HEK293T (cell line): ENCODE measurements at regions not wholly inside any gene's neighbourhood (a gene's known extent, or its start where the extent isn't known, plus 50 kb on each side); places are given as distances from the start of the nearest gene placed in this dataset.

Experiments used
- CTCF ChIA-PET: fragments of 350-600 bp; formaldehyde crosslinking; extraction: SDS; loops from one replicate; lab custom pipeline; 2021; ENCODE audit warnings: antibody characterized with exemption, inconsistent platforms; lab: Yijun Ruan, JAX
- POLR2A ChIA-PET: fragments of 350-600 bp; formaldehyde crosslinking; extraction: SDS; loops from one replicate; lab custom pipeline; 2020; ENCODE audit warnings: antibody characterized with exemption, inconsistent platforms; lab: Yijun Ruan, JAX
- DNase-seq: peaks from one replicate; pipeline ENCODE4 v3.0.0; 2012; ENCODE audit warnings: mixed read lengths; ENCODE audit errors: extremely low spot score
- ARNT ChIP-seq: fragments of 450-650 bp; IDR thresholded peaks from 2 replicates; pipeline ENCODE4 v1.6.1; 2017; ENCODE audit warnings: mild to moderate bottlenecking
- BHLHE40 ChIP-seq: fragments of 450-650 bp; IDR thresholded peaks from 2 replicates; pipeline ENCODE4 v1.6.1; 2016; ENCODE audit warnings: mild to moderate bottlenecking, moderate library complexity, borderline replicate concordance
- CTBP1 ChIP-seq: fragments of 450-650 bp; IDR thresholded peaks from 2 replicates; pipeline ENCODE4 v1.6.1; 2016; ENCODE audit warnings: borderline replicate concordance
- ELF4 ChIP-seq: fragments of 450-650 bp; IDR thresholded peaks from 2 replicates; pipeline ENCODE4 v1.6.1; 2017; ENCODE audit warnings: antibody characterized with exemption
- FOXA1 ChIP-seq: fragments of 450-650 bp; IDR thresholded peaks from 2 replicates; pipeline ENCODE4 v1.6.1; 2016; ENCODE audit warnings: mild to moderate bottlenecking
- FOXK2 ChIP-seq: fragments of 450-650 bp; IDR thresholded peaks from 2 replicates; pipeline ENCODE4 v1.6.1; 2016; ENCODE audit warnings: mild to moderate bottlenecking
- FOXM1 ChIP-seq: fragments of 450-650 bp; IDR thresholded peaks from 2 replicates; pipeline ENCODE4 v1.6.1; 2017; ENCODE audit warnings: mild to moderate bottlenecking, borderline replicate concordance
- HDGF ChIP-seq: fragments of 450-650 bp; IDR thresholded peaks from 2 replicates; pipeline ENCODE4 v1.6.1; 2017; ENCODE audit warnings: antibody characterized with exemption, borderline replicate concordance
- L3MBTL2 ChIP-seq: fragments of 450-650 bp; conservative IDR thresholded peaks from 2 replicates; pipeline ENCODE4 v1.6.1; 2016; ENCODE audit warnings: mild to moderate bottlenecking
- LEF1 ChIP-seq: fragments of 450-650 bp; IDR thresholded peaks from 2 replicates; pipeline ENCODE4 v1.6.1; 2017; ENCODE audit warnings: mild to moderate bottlenecking, borderline replicate concordance
- NFRKB ChIP-seq: fragments of 450-650 bp; IDR thresholded peaks from 2 replicates; pipeline ENCODE4 v1.6.1; 2016; ENCODE audit warnings: mild to moderate bottlenecking, moderate library complexity
- SP1 ChIP-seq: fragments of 450-650 bp; IDR thresholded peaks from 2 replicates; pipeline ENCODE4 v1.6.1; 2017
- SUZ12 ChIP-seq: fragments of 450-650 bp; IDR thresholded peaks from 2 replicates; pipeline ENCODE4 v1.6.1; 2016; ENCODE audit warnings: mild to moderate bottlenecking
- TARDBP ChIP-seq: fragments of 450-650 bp; IDR thresholded peaks from 2 replicates; pipeline ENCODE4 v1.6.1; 2016
- ZNF384 ChIP-seq: fragments of 450-650 bp; IDR thresholded peaks from 2 replicates; pipeline ENCODE4 v1.6.1; 2016
- TF ChIP-seq, protein P1 (sequence below): fragments of 450-650 bp; IDR thresholded peaks from 2 replicates; pipeline ENCODE4 v1.6.1; 2016

DNA sequence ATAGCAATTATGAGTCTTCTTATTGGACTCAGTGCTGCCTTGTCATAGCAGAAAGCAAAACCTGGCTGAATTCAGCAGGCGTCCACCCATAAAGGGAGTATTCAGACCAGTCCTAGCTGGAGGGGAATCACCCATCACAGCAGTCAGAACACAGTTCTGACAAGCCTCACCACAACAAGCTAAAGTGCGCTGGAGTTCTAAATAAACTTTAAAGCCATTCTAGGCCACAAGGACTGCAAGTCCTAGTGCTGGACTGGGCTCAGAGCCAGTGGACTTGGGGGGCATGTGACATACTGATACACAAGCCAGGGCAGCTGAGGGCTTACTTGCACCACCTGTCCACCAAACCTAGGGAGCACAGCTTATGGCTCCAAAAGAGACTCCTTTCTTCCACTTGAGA, 115.3 kb upstream of the PCSK5 start:
- no peak for DNase-seq
- TF ChIP-seq SP1 (no peak), ELF4 (no peak), L3MBTL2 (no peak), FOXM1 (no peak), FOXK2 (no peak), HDGF (no peak), TARDBP (no peak), NFRKB (no peak), ZNF384 (no peak), SUZ12 (no peak), ARNT (no peak), LEF1 (no peak), BHLHE40 (no peak), CTBP1 (no peak), FOXA1 (no peak)
- TF ChIP-seq, protein P1, sequence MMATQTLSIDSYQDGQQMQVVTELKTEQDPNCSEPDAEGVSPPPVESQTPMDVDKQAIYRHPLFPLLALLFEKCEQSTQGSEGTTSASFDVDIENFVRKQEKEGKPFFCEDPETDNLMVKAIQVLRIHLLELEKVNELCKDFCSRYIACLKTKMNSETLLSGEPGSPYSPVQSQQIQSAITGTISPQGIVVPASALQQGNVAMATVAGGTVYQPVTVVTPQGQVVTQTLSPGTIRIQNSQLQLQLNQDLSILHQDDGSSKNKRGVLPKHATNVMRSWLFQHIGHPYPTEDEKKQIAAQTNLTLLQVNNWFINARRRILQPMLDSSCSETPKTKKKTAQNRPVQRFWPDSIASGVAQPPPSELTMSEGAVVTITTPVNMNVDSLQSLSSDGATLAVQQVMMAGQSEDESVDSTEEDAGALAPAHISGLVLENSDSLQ: no peak
- POLR2A ChIA-PET: no interaction called here
- CTCF ChIA-PET: no interaction called here

DNA sequence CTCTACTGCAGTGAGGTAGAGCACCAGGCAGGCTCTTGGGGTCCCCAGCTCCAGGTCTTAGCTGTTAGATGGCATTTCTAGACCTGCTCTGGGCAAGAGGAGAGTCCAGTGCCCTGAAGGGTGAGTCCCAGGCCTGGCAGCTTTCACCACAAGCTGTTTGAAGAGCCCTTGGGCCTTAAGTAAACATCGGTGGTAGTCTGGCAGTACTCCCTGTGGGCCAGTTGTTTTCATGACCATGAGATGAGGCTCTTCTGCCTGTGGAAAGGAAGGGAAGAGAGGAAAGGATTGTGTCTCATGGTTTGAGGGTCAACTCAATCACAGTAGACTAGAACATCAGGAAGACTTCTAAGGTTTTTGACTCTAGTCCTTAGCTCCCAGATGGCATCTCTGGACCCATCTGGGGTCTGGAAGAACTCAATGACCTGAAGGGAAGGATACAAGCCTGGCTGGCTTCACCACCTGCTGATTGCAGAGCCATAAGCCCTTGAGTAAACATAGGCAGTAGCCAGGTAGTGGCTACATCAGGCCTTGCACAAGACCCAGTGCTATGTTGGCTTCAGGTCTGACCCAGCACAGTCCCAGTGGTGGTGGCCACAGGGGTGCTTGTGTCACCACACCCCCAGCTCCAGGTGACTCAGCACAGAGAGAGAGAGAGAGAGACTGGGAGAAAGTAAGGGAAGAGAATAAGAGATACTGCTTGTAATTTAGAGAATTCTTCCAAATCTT, 114.3 kb upstream of the PCSK5 start:
- no peak for DNase-seq
- ChIA-PET POLR2A (no interaction called here), CTCF (no interaction called here)
- no peak for TF ChIP-seq FOXM1
- TF ChIP-seq SUZ12: no peak
- no peak for TF ChIP-seq NFRKB
- no peak for TF ChIP-seq FOXA1
- no peak for TF ChIP-seq FOXK2
- TF ChIP-seq CTBP1: no peak
- TF ChIP-seq, protein P1: no peak
- TF ChIP-seq ARNT: no peak
- TF ChIP-seq L3MBTL2: no peak
- TF ChIP-seq ZNF384: no peak
- TF ChIP-seq ELF4: no peak
- TF ChIP-seq BHLHE40: no peak
- TF ChIP-seq SP1: no peak
- no peak for TF ChIP-seq LEF1
- no peak for TF ChIP-seq TARDBP
- no peak for TF ChIP-seq HDGF

DNA sequence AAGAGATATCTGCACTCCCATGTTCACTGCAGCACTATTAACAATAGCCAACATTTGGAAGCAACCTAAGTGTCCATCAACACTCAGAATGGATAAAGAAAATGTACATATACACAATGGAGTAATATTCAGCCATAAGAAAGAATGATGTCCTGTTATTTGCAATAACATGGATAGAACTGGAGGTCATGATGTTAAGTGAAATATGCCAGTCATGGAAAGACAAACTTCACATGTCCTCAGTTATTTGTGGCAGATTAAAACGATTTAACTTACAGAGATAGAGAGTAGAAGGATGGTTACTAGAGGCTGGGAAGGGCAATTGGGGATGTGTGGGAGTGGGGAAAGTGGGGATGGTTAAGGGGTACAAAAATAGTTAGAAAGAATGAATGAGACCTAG, 110.3 kb upstream of the PCSK5 start:
- POLR2A ChIA-PET: no interaction called here
- CTCF ChIA-PET: no interaction called here
- no peak for DNase-seq
- TF ChIP-seq, protein P1: no peak
- no peak for TF ChIP-seq L3MBTL2
- no peak for TF ChIP-seq SP1
- no peak for TF ChIP-seq LEF1
- TF ChIP-seq NFRKB: no peak
- no peak for TF ChIP-seq SUZ12
- TF ChIP-seq FOXK2: no peak
- TF ChIP-seq BHLHE40: no peak
- TF ChIP-seq ELF4: no peak
- no peak for TF ChIP-seq FOXA1
- no peak for TF ChIP-seq FOXM1
- no peak for TF ChIP-seq TARDBP
- TF ChIP-seq CTBP1: no peak
- TF ChIP-seq HDGF: no peak
- TF ChIP-seq ZNF384: no peak
- no peak for TF ChIP-seq ARNT

DNA sequence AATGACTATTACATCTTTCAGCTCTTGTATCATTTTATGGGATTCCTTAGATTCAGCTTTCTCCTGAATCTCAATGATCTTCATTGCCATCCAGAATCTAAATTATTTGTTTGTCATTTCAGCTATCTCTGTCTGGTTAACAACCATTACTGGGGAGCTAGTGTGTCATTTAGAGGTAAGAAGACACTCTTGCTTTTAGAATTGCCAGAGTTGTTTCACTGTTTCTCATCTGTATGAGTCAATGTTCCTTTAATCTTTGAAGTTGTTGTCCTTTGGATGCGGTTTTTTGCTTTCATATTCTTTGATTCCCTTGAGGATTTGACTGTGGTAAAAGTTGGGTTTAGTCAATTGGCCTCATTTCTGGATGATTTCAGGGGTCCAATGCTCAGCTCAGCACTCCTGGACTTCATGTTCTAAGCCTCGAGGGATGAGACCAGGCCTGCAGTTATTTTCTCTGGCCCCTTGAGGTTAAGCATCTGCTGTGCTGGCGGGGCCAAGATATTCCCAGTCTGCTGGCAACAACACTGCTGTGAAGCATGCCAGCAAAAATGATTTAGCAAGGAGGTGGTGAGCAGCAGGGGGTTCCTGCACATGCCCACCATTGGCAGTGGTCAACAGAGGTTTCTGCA, 102.4 kb upstream of the PCSK5 start:
- POLR2A ChIA-PET: no interaction called here
- DNase-seq: no peak
- no peak for TF ChIP-seq FOXM1
- TF ChIP-seq ZNF384: no peak
- TF ChIP-seq FOXA1: no peak
- no peak for TF ChIP-seq SP1
- TF ChIP-seq SUZ12: no peak
- no peak for TF ChIP-seq FOXK2
- TF ChIP-seq BHLHE40: no peak
- TF ChIP-seq HDGF: no peak
- TF ChIP-seq ARNT: no peak
- no peak for TF ChIP-seq LEF1
- no peak for TF ChIP-seq L3MBTL2
- no peak for TF ChIP-seq CTBP1
- TF ChIP-seq NFRKB: no peak
- CTCF ChIA-PET: no interaction called here

DNA sequence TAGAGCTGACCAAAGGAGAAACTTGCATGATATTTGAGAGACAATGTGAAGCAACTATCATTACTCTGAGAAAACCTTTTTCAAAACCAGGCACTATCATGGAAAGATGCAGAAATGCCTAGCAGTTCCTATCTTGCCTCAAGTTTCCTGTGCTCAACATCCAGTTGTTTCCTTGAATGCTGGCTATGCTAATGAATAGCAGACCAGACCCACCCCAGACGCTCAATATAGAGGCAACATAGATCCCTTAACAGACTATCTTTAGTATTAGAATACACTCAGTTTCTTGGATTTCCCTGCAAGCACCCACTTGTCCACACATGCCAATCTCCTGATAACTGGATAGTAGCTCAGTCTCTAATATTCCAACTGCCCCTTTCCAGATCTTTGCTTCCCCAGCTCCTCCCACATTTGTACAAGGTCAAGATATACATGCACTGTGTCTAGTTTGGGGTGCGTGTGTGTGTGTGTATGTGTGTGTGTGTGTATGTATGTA, 93.3 kb upstream of the PCSK5 start:
- TF ChIP-seq FOXK2 (no peak), TARDBP (no peak), LEF1 (no peak), CTBP1 (no peak), SP1 (no peak), BHLHE40 (no peak), HDGF (no peak), FOXM1 (no peak), L3MBTL2 (no peak), ZNF384 (no peak), ARNT (no peak), ELF4 (no peak), FOXA1 (no peak), SUZ12 (no peak), NFRKB (no peak)
- TF ChIP-seq, protein P1: no peak
- DNase-seq: no peak
- ChIA-PET POLR2A (no interaction called here), CTCF (no interaction called here)
